ENCODE measurements at regions not wholly inside any gene's neighbourhood (a gene's known extent, or its start where the extent isn't known, plus 50 kb on each side); places are given as distances from the start of the nearest gene placed in this dataset.

DNA sequence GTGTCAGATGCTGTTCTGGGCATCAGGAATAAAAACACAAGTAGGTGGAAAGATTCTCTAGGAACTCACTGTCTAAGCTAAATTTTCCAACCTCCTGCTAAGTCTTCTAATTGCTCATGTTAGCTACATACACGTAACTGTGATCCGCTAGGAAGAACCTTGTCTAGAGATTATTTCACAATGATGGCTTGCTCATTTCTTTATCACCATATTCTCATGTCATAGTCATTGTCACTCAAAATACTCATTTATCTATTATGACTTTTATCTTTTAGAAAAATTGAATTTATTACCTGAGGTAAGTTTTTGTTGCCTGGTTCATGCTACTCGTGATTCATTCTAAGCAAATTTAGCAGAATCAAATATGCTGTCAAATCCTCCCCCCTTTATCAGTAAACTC, 1402.4 kb upstream of the FLRT2 start:
- Mint-ChIP-seq H3K27ac (no peak overlapping the region), H3K4me1 (peaks cover 3% of the 10 kb centered on the region), H3K36me3 (no peaks in the 10 kb centered on the region), H3K27me3 (ENCODE audit: low read depth in 3 of 3) (no peaks in the 10 kb centered on the region), H3K4me3 (no peak overlapping the region), H3K9me3 (no peaks in the 10 kb centered on the region)
- H2AFZ ChIP-seq (ENCODE audit: insufficient read depth, low read depth, low read length, poor library complexity, severe bottlenecking), result no peak overlapping the region
- no peaks in the 10 kb centered on the region for H3K27me3 ChIP-seq (ENCODE audit: control insufficient read depth in 2 of 2, insufficient read depth in 2 of 2, low read length in 2 of 2)
- H3K9me3 ChIP-seq (replicated peaks in 1 of 2; ENCODE audit: control insufficient read depth in 1 of 2, insufficient read depth in 1 of 2, low read length in 2 of 2), result no peaks in the 10 kb centered on the region
- no peaks in the 10 kb centered on the region for H3K36me3 ChIP-seq (replicated peaks in 1 of 2; ENCODE audit: control insufficient read depth in 1 of 2, insufficient read depth in 2 of 2, low read length in 2 of 2)
- WGBS (ENCODE audit: insufficient coverage), result 73% methylated on average over 3 of the region's 3 CpGs
- no peak for DNase-seq
- no peaks in the 10 kb centered on the region for H4K20me1 ChIP-seq (ENCODE audit: insufficient read depth, low read length)
- no peak overlapping the region for H3K9ac ChIP-seq (ENCODE audit: insufficient read depth, low read length, poor library complexity, severe bottlenecking)
- no peak overlapping the region for H3K4me2 ChIP-seq (replicated peaks; ENCODE audit: extremely low read depth, low read length, poor library complexity, severe bottlenecking)
- intact Hi-C loops (cut with micrococcal nuclease), result no loop called here
- H3K4me3 ChIP-seq (replicated peaks in 1 of 3; ENCODE audit: low read depth in 2 of 3, low read length in 3 of 3), result no peak overlapping the region
- H3K79me2 ChIP-seq (ENCODE audit: insufficient read depth, low read length), result no peaks in the 10 kb centered on the region
- peaks cover 4 to 6% of the 10 kb centered on the region in 2 donors for H3K4me1 ChIP-seq (ENCODE audit: control insufficient read depth in 1 of 2, insufficient read depth in 2 of 2, low read length in 2 of 2)
- TF ChIP-seq, protein P1, sequence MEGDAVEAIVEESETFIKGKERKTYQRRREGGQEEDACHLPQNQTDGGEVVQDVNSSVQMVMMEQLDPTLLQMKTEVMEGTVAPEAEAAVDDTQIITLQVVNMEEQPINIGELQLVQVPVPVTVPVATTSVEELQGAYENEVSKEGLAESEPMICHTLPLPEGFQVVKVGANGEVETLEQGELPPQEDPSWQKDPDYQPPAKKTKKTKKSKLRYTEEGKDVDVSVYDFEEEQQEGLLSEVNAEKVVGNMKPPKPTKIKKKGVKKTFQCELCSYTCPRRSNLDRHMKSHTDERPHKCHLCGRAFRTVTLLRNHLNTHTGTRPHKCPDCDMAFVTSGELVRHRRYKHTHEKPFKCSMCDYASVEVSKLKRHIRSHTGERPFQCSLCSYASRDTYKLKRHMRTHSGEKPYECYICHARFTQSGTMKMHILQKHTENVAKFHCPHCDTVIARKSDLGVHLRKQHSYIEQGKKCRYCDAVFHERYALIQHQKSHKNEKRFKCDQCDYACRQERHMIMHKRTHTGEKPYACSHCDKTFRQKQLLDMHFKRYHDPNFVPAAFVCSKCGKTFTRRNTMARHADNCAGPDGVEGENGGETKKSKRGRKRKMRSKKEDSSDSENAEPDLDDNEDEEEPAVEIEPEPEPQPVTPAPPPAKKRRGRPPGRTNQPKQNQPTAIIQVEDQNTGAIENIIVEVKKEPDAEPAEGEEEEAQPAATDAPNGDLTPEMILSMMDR (IDR thresholded peaks at IDR 0.05), result no peak
- H3K27ac ChIP-seq (ENCODE audit: low read depth in 1 of 2, low read length in 2 of 2), result no peak overlapping the region

- H3K4me1 Mint-ChIP-seq, result peaks cover 3% of the 10 kb centered on the region
- Histone ChIP-seq H3K4me3 (replicated peaks in 1 of 3; ENCODE audit: low read depth in 2 of 3, low read length in 3 of 3) (no peak overlapping the region), H3K4me1 (ENCODE audit: control insufficient read depth in 1 of 2, insufficient read depth in 2 of 2, low read length in 2 of 2) (peaks cover 4 to 6% of the 10 kb centered on the region in 2 donors), H2AFZ (ENCODE audit: insufficient read depth, low read depth, low read length, poor library complexity, severe bottlenecking) (no peak overlapping the region), H3K79me2 (ENCODE audit: insufficient read depth, low read length) (no peaks in the 10 kb centered on the region), H4K20me1 (ENCODE audit: insufficient read depth, low read length) (no peaks in the 10 kb centered on the region), H3K9me3 (replicated peaks in 1 of 2; ENCODE audit: control insufficient read depth in 1 of 2, insufficient read depth in 1 of 2, low read length in 2 of 2) (no peaks in the 10 kb centered on the region), H3K36me3 (replicated peaks in 1 of 2; ENCODE audit: control insufficient read depth in 1 of 2, insufficient read depth in 2 of 2, low read length in 2 of 2) (no peaks in the 10 kb centered on the region), H3K27me3 (ENCODE audit: control insufficient read depth in 2 of 2, insufficient read depth in 2 of 2, low read length in 2 of 2) (no peaks in the 10 kb centered on the region), H3K4me2 (replicated peaks; ENCODE audit: extremely low read depth, low read length, poor library complexity, severe bottlenecking) (no peak overlapping the region), H3K9ac (ENCODE audit: insufficient read depth, low read length, poor library complexity, severe bottlenecking) (no peak overlapping the region), H3K27ac (ENCODE audit: low read depth in 1 of 2, low read length in 2 of 2) (no peak overlapping the region)
- peaks cover 0 to 1% (median 0%) of the 10 kb centered on the region in 7 donors for H3K9me3 Mint-ChIP-seq
- no peak overlapping the region for H3K4me3 Mint-ChIP-seq
- H3K27ac Mint-ChIP-seq, result no peak overlapping the region
- WGBS (ENCODE audit: insufficient coverage), result no CpG with 5 or more reads among the region's 3 CpGs
- intact Hi-C loops (cut with micrococcal nuclease), result no loop called here
- TF ChIP-seq, protein P1 (IDR thresholded peaks at IDR 0.05), result no peak
- no peaks in the 10 kb centered on the region for H3K36me3 Mint-ChIP-seq
- H3K27me3 Mint-ChIP-seq (ENCODE audit: low read depth in 3 of 3), result peaks cover 0 to under 1% (median 0%) of the 10 kb centered on the region in 3 donors
- DNase-seq, result no peak
Measured at GRCh38 chr14:84128050-84128449, 1401.9 kb upstream of the FLRT2 start.

All from CD14-positive monocyte (primary cell).